Panc1 (cell line): ENCODE measurements at regions not wholly inside any gene's neighbourhood (a gene's known extent, or its start where the extent isn't known, plus 50 kb on each side); places are given as distances from the start of the nearest gene placed in this dataset.

Experiments
- ATAC-seq: fragments of 200-7000 bp; cut with Tn5 transposase; 2 replicates; pipeline ENCODE4 v1.9.1; 2020; ENCODE audit warnings: mild to moderate bottlenecking, moderate library complexity
- BruUV-seq: library from RNA; stranded (reverse); fragments of 400-500 nt; replicated peaks from 2 replicates; lab custom pipeline; 2021; lab: Mats Ljungman, UMichigan
- CTCF ChIA-PET: fragments of 300-600 bp; sonication (Branson Sonifier 250); formaldehyde crosslinking; loops from one replicate; lab custom pipeline; 2022; ENCODE audit warnings: antibody characterized with exemption; lab: Charles Lee
- POLR2A ChIA-PET: fragments of 300-600 bp; sonication (Branson Sonifier 250); formaldehyde crosslinking; loops from one replicate; lab custom pipeline; 2022; ENCODE audit warnings: antibody characterized with exemption; lab: Charles Lee
- DNase-seq: peaks from one replicate; pipeline ENCODE4 v3.0.0-alpha.2; 2010; ENCODE audit warnings: low read depth, low spot score
- H3K27ac ChIP-seq: 2 replicates; pipeline ENCODE4 v1.5.1; 2011; ENCODE audit warnings: mild to moderate bottlenecking, low read length, inconsistent platforms
- H3K27me3 ChIP-seq: fragments of 200-500 bp; sonication (Bioruptor generic); 2 replicates; pipeline ENCODE4 v1.6.0; 2014; ENCODE audit warnings: low read length, inconsistent platforms; ENCODE audit not compliant: control insufficient read depth, insufficient read depth
- H3K36me3 ChIP-seq: fragments of 200-500 bp; sonication (Bioruptor generic); 2 replicates; pipeline ENCODE4 v1.5.1; 2014; ENCODE audit warnings: inconsistent platforms, mild to moderate bottlenecking, low read length, moderate library complexity; ENCODE audit not compliant: control insufficient read depth, insufficient read depth
- H3K4me1 ChIP-seq: 2 replicates; pipeline ENCODE4 v1.5.1; 2011; ENCODE audit warnings: inconsistent platforms, mild to moderate bottlenecking, low read length, moderate library complexity; ENCODE audit not compliant: control insufficient read depth, insufficient read depth
- H3K4me3 ChIP-seq, 2 experiments: 2 replicates each; pipeline ENCODE4 v1.5.1; 2011 to 2012; ENCODE audit warnings: low read depth in 2 of 2, low read length in 2 of 2, mild to moderate bottlenecking in 2 of 2, inconsistent platforms in 1 of 2, moderate library complexity in 1 of 2
- H3K9me3 ChIP-seq: fragments of 200-500 bp; sonication (Bioruptor generic); 2 replicates; pipeline ENCODE4 v1.5.1; 2014; ENCODE audit warnings: low read depth, mild to moderate bottlenecking, inconsistent platforms, low read length, moderate library complexity; ENCODE audit not compliant: control insufficient read depth, insufficient read depth
- POLR2AphosphoS5 ChIP-seq: IDR thresholded peaks from 2 replicates; pipeline ENCODE4 v1.6.1; 2012; ENCODE audit warnings: mild to moderate bottlenecking, low read depth, low read length, moderate library complexity
- SIN3A ChIP-seq: IDR thresholded peaks from 2 replicates; pipeline ENCODE4 v1.6.1; 2012; ENCODE audit warnings: low read depth, mild to moderate bottlenecking, low read length, moderate library complexity, borderline replicate concordance; ENCODE audit not compliant: insufficient read depth
- TCF7L2 ChIP-seq: IDR thresholded peaks from 2 replicates; pipeline ENCODE4 v1.6.1; 2011; ENCODE audit warnings: mild to moderate bottlenecking, low read depth, low read length, inconsistent platforms
- in situ Hi-C: cut with HindIII; loops from 2 replicates; pipeline ENCODE4 v1.10.0; 2016; ENCODE audit warnings: low sequenced_read_pairs, low pct_unique_long_range_greater_than_20kb
- intact Hi-C: fragments of 100-400 bp; cut with micrococcal nuclease; formaldehyde crosslinking; loops from one replicate; pipeline ENCODE4 v1.10.0; 2022; ENCODE audit not compliant: unreplicated experiment
- TF ChIP-seq, protein P1 (sequence below): fragments of 450-650 bp; IDR thresholded peaks from 2 replicates; pipeline ENCODE4 v1.5.1; 2017; ENCODE audit warnings: mild to moderate bottlenecking
- TF ChIP-seq, protein P2 (sequence below), 2 experiments: IDR thresholded peaks; 2 replicates each; pipeline ENCODE4 v1.6.1; 2011 to 2012; ENCODE audit warnings: low read depth in 2 of 2, control low read depth in 1 of 2, low read length in 1 of 2, mild to moderate bottlenecking in 1 of 2, moderate library complexity in 1 of 2; ENCODE audit not compliant: insufficient read depth in 1 of 2

DNA sequence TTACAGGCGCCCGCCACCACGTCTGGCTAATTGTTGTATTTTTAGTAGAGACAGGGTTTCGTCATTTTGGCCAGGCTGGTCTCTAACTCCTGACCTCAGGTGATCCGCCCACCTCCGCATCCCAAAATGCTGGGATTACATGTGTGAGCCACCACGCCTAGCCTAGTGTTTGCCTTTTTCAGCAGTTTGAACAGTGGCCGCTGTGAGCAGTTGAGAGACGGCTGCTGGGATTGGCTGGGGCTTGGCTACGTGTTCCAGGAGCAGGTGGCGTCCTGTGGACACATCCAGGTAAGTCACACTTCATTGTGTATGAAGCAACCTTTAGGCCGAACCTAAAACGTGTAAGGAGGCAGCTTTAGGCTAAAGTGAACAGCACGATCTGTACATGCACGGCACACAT is 231.8 kb upstream of the PITRM1 start:
- TF ChIP-seq POLR2AphosphoS5 (no peak), SIN3A (no peak), TCF7L2 (no peak)
- TF ChIP-seq, protein P1, sequence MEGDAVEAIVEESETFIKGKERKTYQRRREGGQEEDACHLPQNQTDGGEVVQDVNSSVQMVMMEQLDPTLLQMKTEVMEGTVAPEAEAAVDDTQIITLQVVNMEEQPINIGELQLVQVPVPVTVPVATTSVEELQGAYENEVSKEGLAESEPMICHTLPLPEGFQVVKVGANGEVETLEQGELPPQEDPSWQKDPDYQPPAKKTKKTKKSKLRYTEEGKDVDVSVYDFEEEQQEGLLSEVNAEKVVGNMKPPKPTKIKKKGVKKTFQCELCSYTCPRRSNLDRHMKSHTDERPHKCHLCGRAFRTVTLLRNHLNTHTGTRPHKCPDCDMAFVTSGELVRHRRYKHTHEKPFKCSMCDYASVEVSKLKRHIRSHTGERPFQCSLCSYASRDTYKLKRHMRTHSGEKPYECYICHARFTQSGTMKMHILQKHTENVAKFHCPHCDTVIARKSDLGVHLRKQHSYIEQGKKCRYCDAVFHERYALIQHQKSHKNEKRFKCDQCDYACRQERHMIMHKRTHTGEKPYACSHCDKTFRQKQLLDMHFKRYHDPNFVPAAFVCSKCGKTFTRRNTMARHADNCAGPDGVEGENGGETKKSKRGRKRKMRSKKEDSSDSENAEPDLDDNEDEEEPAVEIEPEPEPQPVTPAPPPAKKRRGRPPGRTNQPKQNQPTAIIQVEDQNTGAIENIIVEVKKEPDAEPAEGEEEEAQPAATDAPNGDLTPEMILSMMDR = no peak
- TF ChIP-seq, protein P2, sequence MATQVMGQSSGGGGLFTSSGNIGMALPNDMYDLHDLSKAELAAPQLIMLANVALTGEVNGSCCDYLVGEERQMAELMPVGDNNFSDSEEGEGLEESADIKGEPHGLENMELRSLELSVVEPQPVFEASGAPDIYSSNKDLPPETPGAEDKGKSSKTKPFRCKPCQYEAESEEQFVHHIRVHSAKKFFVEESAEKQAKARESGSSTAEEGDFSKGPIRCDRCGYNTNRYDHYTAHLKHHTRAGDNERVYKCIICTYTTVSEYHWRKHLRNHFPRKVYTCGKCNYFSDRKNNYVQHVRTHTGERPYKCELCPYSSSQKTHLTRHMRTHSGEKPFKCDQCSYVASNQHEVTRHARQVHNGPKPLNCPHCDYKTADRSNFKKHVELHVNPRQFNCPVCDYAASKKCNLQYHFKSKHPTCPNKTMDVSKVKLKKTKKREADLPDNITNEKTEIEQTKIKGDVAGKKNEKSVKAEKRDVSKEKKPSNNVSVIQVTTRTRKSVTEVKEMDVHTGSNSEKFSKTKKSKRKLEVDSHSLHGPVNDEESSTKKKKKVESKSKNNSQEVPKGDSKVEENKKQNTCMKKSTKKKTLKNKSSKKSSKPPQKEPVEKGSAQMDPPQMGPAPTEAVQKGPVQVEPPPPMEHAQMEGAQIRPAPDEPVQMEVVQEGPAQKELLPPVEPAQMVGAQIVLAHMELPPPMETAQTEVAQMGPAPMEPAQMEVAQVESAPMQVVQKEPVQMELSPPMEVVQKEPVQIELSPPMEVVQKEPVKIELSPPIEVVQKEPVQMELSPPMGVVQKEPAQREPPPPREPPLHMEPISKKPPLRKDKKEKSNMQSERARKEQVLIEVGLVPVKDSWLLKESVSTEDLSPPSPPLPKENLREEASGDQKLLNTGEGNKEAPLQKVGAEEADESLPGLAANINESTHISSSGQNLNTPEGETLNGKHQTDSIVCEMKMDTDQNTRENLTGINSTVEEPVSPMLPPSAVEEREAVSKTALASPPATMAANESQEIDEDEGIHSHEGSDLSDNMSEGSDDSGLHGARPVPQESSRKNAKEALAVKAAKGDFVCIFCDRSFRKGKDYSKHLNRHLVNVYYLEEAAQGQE (IDR thresholded peaks at IDR 0.05; ENCODE audit: insufficient read depth in 1 of 2, low read depth in 2 of 2, low read length in 1 of 2) = no peak
- in situ Hi-C loops = no loop called here
- BruUV-seq = no TSS peak
- H3K4me1 ChIP-seq = no peaks in the 10 kb centered on the region; the same call in 1 of the 2 replicates
- ChIA-PET POLR2A (no interaction called here), CTCF (no interaction called here)
- no peaks in the 10 kb centered on the region for H3K9me3 ChIP-seq
- no peak overlapping the region for H3K4me3 ChIP-seq
- DNase-seq (no peak), ATAC-seq (no peak)
- intact Hi-C loops = no loop called here
- H3K27ac ChIP-seq = no peak overlapping the region
- H3K27me3 ChIP-seq = no peaks in the 10 kb centered on the region
- no peaks in the 10 kb centered on the region for H3K36me3 ChIP-seq

DNA sequence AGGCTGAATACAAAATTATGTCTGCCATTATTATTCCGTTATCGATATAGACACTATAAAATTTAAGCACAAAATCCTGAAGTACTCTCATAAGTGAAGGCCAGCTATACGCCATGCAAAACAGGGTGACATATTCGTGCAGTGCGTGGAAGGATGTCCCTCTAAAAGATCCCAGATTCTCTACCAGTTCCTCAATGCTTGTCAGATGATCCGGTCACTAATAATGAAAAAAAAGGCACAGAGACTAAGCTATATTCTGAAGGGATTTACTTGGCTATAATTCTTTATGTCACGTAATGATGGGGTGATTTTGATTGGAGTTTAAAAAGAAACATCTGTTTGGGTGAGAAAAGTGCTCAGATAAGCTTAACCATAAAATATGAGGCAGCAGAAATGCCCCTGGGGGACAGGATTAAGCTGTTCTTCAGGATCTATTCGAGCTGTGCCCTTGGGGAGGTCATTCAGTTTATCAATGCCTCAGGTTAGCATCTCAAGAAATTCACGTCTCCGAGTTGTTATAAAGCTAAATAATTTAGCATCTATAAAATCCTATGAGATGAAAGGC is 229.7 kb upstream of the PITRM1 start:
- BruUV-seq = no TSS peak
- in situ Hi-C loops = no loop called here
- H3K9me3 ChIP-seq = no peaks in the 10 kb centered on the region
- no peak overlapping the region for H3K27ac ChIP-seq
- H3K27me3 ChIP-seq = no peaks in the 10 kb centered on the region
- ChIA-PET POLR2A (no interaction called here), CTCF (no interaction called here)
- DNase-seq (no peak), ATAC-seq (no peak)
- H3K4me1 ChIP-seq = no peaks in the 10 kb centered on the region; the same call in 1 of the 2 replicates
- intact Hi-C loops = no loop called here
- H3K4me3 ChIP-seq = no peak overlapping the region
- TF ChIP-seq TCF7L2 (no peak), SIN3A (no peak), POLR2AphosphoS5 (no peak)
- TF ChIP-seq, protein P1 = no peak
- TF ChIP-seq, protein P2 (IDR thresholded peaks at IDR 0.05; ENCODE audit: insufficient read depth in 1 of 2, low read depth in 2 of 2, low read length in 1 of 2) = no peak
- H3K36me3 ChIP-seq = no peaks in the 10 kb centered on the region
